ENCODE measurements at regions not wholly inside any gene's neighbourhood (a gene's known extent, or its start where the extent isn't known, plus 50 kb on each side); places are given as distances from the start of the nearest gene placed in this dataset.

DNA sequence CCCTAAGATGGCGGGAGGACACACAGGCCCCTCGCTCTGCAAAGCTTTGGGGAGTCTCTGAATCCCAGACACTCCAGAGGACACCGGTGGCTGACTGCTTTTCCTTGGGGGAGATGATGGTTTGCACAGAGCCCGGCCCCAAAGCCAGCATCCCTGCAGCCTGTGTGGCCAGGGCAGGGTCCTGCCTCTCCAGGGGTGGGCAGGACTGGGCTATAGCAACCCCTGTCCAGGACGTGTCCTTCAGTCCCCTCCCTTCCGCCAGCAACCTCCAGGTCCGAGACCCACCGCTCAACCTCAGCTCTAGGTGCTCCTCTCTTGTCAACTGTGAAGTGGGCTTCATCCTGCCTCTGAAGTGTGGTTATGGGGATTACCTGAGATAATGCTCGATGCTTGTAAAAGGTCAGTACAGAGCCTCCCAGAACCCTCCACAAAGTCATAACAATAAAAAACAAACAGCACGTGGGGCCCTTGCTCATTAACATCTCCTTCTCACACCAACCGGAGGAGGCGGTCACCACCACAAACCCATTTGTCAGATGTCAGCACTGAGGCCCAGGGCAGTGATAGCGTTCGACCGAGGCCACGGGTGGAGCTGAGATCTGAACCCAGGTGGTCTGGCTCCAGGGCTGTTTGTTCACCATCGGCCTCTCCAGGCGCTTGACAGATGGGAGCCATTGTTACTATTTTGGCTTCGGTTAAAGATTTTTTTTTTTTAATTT is 304.8 kb downstream of the IRF8 start:
- no peak for DNase-seq

GRCh38 chr16:86205521-86206245 is 304.6 kb upstream of the FOXF1 start:
- no peak for DNase-seq

DNA sequence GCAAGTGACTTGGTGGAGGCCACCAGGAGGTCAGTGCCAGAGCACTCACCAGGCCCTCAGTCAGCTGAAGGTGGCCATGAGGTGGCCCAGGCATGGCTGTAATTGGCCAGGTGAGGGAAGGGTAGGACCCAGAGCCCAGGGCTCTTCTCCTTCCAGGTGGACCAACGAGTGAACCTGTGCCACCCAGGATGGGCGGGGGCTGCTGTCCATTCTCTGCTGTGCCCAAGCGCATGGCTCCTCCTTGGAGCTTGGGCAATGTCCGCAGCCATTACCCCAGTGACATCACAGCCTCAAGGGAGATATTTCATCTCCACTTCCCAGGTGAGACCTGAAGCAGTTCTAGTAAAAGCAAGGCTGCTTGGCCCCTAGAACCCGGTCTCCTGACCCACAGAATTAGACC is 303.0 kb upstream of the FOXF1 start:
- DNase-seq: no peak

- no peak for DNase-seq
Measured at GRCh38 chr16:86209202-86209601, 301.1 kb upstream of the FOXF1 start.

DNA sequence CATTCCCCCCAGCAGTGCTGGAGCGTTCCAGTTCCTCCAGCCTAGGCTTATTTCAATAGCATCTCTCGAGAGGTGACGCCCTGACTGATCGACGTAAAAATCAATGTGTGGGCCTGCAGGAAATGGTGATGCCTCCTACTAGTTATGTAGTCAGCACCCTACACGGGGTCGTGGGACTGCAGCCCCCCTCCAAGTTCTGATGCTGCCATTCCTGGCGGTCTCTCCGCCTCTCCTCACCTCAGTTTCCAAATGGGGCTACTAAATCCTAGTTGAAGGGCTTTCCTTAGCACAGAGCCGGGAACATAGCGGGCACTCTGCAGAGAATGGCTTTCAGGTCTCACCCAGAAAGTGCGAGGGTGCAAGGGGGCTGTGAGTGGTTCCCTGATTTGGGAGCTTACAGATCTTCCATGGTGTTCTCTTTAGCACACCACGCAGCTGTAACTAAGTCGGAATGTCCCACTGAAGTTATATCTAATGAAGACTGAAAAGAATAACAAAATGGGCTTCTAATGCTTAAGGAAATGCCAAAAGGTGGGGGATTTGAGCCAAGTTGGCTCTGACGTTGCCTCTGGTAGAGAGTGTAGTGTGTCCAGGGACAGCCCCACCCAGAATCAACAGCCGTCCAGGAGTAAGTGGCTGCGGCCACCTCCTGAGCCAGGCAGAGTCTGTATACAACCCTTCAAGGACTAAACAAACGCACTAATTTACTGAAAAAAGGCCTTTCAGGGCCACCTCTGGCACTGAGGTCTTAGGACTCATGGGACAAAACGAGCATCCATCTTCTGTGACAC is 299.7 kb upstream of the FOXF1 start:
- no peak for DNase-seq

DNA sequence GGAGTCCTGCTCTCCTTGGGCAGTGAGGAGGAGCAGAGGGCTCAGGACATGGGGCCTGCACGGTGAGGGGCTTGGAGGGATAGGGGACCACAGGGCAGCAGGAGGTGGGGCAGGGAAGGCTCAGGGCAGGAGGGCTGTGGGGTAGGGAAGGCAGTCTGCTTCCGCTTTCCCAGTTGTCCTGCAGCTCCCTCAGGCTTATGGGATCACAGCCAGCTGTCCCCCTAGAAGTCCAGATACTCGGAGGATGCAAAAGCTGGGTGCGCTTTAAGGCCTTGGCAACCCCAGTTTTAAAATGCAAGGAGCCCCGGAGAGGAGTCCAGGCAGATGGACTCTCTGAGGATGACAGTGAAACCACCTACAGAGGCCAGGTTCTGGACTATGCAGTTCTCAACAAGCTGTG is 299.1 kb upstream of the FOXF1 start:
- DNase-seq: no peak

GRCh38 chr16:86211800-86212199 is 298.5 kb upstream of the FOXF1 start:
- no peak for DNase-seq

GRCh38 chr16:86212706-86213436 is 297.5 kb upstream of the FOXF1 start:
- no peak for DNase-seq

- no peak for DNase-seq
Measured at GRCh38 chr16:86213437-86214205, 296.7 kb upstream of the FOXF1 start.

- no peak for DNase-seq
Measured at GRCh38 chr16:86214326-86215232, 295.7 kb upstream of the FOXF1 start.

DNA sequence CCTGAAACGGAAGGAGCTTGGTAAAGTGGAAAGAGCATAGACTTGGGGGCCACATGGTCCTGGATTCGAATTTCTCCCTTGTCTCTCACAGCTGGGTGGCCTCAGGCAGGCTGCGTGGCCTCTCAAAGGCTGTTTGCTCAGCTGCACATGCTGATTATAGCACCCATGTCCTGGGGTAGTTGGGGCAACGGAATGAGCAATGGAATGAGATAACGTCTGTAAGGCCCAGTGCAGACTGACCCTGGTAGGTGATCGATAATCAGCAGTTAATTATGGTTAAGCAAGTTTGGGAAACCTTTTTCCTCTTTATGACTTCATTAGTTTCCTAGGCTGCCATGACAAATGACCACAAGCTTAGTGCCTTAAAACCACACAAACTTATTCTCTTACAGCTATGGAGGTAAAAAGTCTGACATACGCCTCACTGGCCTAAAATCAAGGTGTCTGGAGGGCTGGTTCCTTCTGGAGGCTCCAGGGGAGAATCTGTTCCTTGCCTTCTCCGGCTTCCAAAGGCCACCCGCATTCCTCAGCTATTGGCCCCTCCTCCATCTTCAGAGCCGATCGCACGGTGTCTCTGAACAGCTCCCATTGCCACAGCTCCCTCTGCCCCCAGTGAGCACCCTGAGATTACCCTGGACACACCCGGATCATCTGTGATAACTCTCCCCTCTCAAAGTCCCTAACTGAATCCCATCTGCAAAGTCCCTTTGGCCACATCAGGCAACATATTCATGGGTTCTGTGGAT is 294.9 kb upstream of the FOXF1 start:
- DNase-seq: no peak

DNA sequence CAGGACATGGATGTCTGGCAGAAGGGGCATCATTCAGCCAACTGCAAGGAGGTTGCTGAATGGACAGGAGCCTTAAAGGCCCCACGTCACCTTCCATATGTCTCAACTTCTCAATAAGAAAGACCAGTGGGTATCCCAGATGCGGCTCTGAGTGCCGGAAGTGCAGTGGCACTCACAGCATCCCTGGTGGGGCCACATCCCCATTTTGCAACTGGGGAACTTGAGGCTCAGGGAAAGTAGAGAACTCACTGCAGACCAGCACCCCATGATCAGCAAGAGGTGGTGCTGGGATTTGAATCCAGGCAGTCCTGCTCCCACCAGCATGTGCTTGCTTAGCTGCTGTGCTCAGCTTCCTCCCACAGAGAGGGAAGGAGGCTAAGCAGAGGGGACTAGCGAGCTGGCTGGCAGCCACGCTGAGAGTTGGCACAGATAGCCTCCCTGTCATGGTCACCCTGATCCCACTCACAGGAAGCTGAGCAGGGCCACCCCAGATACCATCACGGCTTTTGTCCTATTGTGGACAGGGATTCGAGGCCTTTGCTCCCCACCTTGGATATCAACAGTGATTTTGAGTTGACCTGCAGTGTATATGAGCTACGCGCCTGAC is 294.2 kb upstream of the FOXF1 start:
- no peak for DNase-seq

- DNase-seq: no peak
Measured at GRCh38 chr16:86216591-86216990, 293.7 kb upstream of the FOXF1 start.

GRCh38 chr16:86217001-86217890 is 293.1 kb upstream of the FOXF1 start:
- no peak for DNase-seq

DNA sequence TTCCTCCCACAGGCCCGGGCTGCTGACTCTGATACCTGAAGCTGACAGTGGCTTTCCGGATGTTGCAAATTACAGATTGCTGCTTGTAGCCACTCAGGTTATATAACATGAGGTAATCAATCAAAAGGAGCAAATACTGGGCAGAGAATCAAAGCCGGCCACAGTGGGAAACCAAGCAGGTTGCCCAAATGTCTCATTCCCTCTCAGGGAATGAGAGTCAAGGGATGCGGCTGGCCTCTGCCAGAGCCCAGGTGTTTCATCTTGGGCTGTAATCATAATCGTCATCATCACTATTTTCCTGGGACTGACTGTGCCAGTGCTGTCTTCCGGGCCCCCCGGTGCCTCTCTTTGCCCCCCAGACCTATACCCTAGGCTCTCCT is 292.4 kb upstream of the FOXF1 start:
- DNase-seq: no peak

DNA sequence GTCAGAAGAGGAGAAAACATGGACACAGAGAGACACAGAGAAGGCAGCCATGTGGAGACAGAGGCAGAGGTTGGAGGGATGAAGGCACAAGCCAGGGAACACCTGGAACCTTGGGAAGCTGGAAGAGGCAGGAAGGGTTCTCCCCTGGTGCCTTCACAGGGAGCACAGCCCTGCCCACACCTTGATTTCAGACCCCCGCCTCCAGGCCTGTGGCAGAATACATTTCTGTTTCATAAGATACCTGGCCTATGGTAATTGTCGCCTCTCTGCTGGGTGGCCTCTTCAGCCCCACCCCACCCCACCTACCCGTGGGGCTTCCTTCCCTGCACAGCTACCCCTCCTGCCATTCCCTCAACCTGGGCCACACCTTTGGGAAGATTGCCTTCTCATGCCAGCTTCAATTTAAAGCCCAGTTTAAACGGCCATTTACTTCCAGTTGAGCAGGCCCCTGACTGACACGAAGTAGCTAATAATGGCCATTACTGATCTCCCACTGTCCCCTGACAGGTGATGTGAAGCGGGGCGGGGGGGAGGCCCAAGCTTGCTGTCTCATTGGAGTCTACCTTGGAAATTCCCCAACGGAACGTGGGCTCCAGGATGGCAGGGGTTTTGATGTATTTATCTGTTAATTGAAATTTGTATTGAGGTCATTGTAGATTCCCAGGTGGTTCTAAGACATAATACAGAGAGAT is 291.7 kb upstream of the FOXF1 start:
- DNase-seq: no peak

GRCh38 chr16:86219655-86220445 is 290.5 kb upstream of the FOXF1 start:
- no peak for DNase-seq
